Peyer's patch (tissue), 4 donors: ENCODE measurements at regions not wholly inside any gene's neighbourhood (a gene's known extent, or its start where the extent isn't known, plus 50 kb on each side); places are given as distances from the start of the nearest gene placed in this dataset.

Experiments
- CTCF ChIP-seq, 6 experiments: fragments of 450-650 bp in 4 of 6; fragments of 200-600 bp in 2 of 6; sonication (generic) in 1 of 6; IDR thresholded peaks; one replicate each; pipeline ENCODE4 v1.5.1; 2017 to 2019; ENCODE audit warnings: antibody characterized with exemption in 6 of 6, mild to moderate bottlenecking in 3 of 6, moderate library complexity in 1 of 6
- POLR2A ChIP-seq, 2 donors: fragments of 450-650 bp; IDR thresholded peaks; one replicate each; pipeline ENCODE4 v1.5.1; 2017; ENCODE audit warnings: antibody characterized with exemption in 2 of 2, mild to moderate bottlenecking in 2 of 2, moderate library complexity in 2 of 2

GRCh38 chr7:13581097-13581496 is 408.4 kb downstream of the ETV1 start:
- TF ChIP-seq CTCF (IDR thresholded peaks at IDR 0.05) (no peak), POLR2A (IDR thresholded peaks at IDR 0.05) (no peak)
